ENCODE measurements at regions not wholly inside any gene's neighbourhood (a gene's known extent, or its start where the extent isn't known, plus 50 kb on each side); places are given as distances from the start of the nearest gene placed in this dataset.

- TF ChIP-seq, protein P1, sequence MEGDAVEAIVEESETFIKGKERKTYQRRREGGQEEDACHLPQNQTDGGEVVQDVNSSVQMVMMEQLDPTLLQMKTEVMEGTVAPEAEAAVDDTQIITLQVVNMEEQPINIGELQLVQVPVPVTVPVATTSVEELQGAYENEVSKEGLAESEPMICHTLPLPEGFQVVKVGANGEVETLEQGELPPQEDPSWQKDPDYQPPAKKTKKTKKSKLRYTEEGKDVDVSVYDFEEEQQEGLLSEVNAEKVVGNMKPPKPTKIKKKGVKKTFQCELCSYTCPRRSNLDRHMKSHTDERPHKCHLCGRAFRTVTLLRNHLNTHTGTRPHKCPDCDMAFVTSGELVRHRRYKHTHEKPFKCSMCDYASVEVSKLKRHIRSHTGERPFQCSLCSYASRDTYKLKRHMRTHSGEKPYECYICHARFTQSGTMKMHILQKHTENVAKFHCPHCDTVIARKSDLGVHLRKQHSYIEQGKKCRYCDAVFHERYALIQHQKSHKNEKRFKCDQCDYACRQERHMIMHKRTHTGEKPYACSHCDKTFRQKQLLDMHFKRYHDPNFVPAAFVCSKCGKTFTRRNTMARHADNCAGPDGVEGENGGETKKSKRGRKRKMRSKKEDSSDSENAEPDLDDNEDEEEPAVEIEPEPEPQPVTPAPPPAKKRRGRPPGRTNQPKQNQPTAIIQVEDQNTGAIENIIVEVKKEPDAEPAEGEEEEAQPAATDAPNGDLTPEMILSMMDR (IDR thresholded peaks at IDR 0.05; ENCODE audit: extremely low read depth in 1 of 2, insufficient read depth in 1 of 2, low read depth in 1 of 2, low read length in 2 of 2), result no peak
- no peak for TF ChIP-seq EZH2 (IDR thresholded peaks at IDR 0.05; ENCODE audit: borderline replicate concordance, low read depth, low read length, severe bottlenecking)
- no peak for TF ChIP-seq GATA2 (IDR thresholded peaks at IDR 0.05; ENCODE audit: insufficient read depth, insufficient read length, low read depth, low read length)
Measured at GRCh38 chr11:42175203-42175602, 715.8 kb upstream of the LRRC4C start.

Data from endothelial cell of umbilical vein (primary cell).